GM19438 (cell line): ENCODE measurements at regions not wholly inside any gene's neighbourhood (a gene's known extent, or its start where the extent isn't known, plus 50 kb on each side); places are given as distances from the start of the nearest gene placed in this dataset.

Experiments
- ATAC-seq: cut with Tn5 transposase; IDR thresholded peaks from one replicate; pipeline ENCODE4 v1.9.1; 2021; ENCODE audit warnings: low read depth; ENCODE audit not compliant: unreplicated experiment

DNA sequence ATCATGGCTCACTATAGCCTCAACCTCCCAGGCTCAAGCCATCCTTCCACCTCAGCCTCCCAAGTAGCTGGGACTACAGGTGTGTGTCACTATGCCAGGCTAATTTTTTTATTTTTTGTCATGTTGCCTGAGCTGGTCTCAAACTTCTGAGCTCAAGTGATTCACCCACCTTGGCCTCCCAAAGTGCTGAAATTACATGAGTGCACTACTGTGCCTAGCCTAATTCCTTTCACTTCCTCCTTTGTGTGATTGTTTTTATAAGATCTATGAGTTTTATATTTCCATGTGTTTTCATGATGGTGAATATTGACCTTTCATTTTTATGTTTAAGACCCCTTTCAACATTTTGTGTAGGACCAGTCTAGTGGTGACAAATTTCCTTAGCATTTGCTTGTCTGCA, 55.2 kb upstream of the IL12B start:
- no peak for ATAC-seq

DNA sequence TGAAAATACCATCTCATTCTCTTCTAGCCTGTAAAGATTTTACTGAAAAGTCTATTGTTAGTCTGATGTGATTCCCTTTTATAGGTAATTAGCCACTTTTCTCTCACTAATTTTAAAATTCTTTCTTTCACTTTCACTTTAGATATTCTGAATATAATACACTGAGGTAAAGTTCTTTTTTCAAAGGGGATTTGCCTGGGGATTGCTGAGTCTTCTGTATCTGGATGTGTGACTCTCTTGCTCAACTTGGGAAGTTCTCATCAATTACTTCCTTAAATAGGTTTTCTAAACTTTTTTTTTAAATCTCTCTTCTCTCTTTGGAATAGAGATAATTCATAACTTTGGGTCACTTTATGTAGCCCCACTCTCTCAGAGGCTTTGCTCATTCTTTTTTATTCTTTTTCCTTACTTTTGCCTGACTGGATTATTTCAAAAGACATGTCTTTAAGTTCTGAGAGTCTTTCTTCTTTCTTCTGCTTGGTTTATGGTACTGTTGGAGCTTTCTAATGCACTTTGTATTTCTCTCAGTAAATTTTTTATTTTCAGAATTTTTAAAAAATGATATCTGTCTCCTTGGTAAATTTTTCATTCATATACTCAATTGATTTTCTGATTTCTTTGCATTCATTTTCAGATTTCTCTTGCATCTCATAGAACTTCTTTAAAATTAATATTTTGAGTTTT, 55.9 kb upstream of the IL12B start:
- ATAC-seq: no peak

DNA sequence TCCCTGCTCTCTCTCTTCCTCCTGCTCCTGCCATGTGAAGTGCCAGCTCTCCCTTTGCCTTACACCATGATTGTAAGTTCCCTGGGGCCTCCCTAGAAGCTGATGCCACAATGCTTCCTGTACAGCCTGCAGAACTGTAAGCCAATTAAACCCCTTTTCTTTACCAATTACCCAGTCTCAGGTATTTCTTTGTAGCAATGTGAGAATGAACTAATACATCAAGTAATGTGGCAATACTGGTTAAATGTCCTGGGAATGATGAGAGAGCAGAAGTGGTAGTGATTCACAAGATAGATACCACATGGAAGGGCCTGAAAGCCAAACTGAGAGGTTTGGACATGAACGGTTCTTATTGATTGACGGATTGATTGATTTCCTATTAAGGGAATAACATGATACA, 62.6 kb upstream of the IL12B start:
- no peak for ATAC-seq

DNA sequence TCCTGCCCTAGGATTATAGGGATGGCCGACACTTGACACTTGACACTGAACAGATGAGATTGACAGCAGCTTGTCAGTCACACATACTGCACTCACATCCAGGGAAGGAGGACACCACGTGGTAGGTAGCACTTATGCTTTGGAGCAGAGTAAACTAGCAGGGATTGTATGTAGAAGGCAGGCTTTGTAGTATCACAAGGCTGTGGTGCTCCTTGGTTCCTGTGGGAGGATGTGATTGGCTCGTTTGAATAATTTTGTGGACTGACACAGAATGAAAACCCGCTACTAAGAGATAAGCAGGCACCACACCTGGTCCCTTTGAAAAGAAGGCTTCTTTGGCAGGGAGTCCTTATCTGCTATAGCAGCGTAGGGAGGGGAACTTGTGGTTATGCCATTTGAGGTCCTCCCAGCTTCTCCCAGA, 63.6 kb upstream of the IL12B start:
- no peak for ATAC-seq

DNA sequence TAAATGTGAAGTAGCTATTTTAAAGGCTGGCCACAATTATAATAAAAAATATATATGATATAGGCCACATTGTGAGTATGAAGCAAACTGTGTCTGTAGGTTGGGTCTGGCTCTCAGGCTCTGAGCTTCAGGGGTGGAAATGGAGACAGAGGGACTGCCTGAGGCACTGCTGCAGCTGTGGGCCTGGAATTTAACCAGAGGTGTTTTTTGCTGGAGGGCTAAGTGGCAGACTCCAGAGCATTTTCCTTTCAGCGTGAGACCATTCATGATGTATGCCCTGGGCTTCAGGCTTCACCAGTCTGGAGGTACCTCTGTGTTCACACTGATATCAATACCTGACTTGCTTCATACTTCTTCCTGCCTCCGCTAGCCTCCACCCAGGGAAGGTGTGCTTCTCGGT, 64.9 kb upstream of the IL12B start:
- ATAC-seq: no peak

DNA sequence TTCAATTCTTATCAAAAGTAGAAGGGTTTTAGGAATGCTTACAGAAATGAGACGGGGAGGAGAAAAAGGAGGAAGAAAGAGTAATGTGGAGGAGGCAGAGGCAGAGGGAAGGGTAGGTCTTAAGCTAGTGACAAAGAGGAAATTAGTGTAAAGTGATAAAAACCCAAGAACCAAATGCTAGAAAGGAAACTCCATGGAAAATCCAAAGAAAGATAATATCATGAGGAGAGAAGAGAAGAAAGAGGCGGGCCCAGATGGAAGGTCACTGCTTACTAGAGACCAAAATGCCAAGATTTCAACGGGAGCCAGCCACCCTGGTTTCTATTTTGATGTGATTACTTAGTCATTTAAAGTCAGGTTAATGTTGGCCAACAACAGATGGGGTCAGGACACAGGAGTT, 68.6 kb upstream of the IL12B start:
- no peak for ATAC-seq

DNA sequence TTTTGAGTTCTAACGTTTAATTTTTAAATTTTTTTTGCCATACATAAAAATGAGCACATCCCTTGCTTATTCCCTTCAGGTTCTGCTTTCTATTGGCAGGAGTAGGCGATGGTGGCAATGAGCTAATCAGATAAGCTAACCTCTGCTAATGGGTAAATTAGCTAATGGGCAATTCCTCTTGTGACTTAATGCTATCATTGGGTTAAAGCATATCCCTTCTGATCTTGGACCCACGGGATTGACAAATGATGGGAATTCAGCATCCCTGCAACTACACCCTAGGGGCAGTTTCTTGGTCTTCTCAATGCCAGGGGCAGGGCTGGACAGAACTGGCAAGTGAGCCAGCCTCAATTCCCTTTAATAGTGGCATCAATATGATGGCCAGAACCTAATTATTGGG, 70.2 kb upstream of the IL12B start:
- ATAC-seq: no peak

DNA sequence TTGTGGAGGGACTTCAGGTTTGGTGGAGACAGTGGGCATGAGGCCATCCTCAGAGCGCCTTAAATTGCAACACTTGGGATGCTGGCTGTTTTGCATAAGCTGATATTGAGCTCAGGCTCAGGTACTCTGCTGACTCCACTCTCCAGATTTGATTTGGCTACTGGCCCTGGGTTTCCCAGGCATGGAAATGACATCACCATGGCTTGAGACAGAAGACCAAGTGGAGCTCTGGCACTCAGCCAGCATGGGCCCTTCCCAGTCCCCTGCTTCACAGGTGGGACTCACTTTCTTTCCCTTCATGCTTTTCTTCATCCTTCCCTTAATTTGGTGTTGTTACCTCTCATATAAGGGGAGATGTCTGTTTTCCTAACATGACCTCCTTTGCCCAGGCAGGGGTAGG, 72.0 kb upstream of the IL12B start:
- ATAC-seq: no peak

DNA sequence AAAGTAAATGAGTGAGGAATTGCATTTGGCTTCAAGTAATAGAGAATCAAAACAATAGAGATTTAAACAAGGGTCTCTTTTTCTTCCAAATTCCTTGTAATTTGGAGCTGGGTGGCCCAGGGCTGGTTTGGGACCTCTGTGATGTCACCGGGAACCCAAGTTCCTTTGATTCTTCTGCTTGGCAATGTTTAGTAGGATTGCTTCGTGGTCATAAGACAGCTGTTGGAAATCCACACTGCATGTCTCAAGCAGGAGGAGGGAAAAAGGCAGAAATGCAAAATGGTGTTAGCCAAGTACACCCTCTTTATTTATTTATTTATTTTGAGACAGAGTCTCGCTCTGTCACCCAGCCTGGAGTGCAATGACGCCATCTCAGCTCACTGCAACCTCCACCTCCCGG, 72.6 kb upstream of the IL12B start:
- ATAC-seq: no peak

DNA sequence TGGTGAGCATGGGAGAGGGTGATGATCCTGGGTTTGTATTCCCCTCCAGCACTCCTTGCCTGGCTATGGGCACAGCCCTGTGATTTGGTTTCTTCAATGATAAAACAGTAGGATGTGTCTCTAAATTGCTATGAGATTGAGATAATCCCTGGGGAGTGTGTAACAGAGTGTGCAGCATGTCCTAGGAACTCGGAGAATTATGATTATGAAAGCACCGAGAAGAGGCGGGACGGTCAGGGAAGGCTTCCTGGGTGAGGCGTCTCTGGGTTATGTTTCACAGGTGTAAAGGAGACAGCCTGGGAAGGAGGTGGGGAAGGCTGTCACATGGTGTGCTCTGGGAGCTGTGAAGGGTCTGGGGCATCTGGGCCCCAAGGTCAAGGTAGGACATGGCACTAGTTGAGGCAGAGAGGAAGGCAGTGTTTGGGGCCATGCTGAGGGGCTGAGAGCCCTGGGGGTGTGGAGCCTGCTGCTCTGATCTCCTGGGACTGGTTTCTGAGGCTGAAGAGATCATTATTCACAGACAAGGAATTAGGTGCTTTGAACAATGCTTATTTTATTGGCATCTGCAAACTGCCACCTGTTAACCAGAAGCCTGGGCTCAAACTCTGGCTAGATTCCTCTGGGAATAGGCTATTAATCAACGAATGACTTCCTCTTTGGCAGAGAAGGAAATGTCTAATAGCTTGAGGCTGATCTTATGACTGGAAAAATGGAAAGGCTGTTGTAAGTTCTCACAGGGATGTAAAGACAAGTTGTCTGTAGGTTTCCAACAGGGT, 73.8 kb upstream of the IL12B start:
- no peak for ATAC-seq

DNA sequence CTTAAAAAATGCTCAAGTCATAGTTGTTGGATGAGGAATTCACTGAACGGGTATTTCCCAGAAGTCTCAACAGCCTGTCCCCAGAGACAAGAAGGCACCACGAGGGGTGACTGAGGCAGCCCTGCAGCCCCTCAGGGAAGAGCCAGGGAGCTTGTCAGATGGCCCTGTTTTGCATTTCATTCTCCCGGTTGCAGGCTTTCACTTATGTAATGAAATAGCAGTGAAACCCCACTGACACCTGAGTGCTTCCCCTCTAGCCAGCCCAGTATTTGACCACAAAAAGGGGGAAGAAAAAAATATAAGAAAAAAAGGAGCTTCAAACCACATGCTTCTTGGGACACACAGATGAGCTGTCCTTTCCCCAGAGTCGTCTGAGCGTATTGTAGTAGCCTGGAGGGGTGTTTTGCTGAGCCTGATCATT, 75.3 kb upstream of the IL12B start:
- peak; percentile 67 for ATAC-seq

DNA sequence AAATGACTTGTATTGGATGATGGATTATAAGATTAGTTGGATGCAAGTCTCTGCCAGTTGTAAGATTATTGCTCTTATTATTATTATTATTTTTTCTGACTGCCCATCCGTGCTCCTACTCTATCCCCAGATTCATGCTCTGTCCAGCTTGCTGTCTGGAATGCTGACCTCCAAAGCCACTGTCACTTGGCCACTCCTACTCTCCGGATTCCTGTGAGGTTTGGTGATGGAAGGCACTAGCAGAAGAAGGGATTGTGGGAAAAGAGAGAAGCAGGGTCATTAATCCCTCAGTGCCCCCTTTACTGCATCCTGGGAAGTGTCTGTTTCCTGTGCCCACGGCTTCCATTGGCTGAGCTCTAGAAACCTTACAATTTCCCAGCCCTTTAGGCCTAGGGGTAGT, 76.3 kb upstream of the IL12B start:
- ATAC-seq: no peak

DNA sequence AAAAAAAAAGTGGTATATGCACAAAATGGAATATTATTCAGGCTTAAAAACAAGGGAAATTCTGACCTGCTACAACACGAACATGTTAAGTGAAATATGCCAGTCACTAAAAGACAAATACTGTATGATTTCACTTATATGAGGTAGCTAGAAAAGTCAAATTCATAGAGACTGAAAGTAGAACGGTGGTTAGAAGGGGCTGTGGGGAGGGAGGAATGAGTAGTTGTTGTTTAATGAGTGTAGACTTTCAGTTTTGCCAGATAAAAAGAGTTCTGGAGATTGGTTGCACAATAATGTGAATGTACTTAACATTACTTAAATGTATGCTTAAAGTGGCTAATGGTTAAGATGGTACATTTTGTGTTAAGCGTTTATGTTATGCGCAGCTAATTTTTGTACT, 79.5 kb upstream of the IL12B start:
- peak; percentile 31 for ATAC-seq

DNA sequence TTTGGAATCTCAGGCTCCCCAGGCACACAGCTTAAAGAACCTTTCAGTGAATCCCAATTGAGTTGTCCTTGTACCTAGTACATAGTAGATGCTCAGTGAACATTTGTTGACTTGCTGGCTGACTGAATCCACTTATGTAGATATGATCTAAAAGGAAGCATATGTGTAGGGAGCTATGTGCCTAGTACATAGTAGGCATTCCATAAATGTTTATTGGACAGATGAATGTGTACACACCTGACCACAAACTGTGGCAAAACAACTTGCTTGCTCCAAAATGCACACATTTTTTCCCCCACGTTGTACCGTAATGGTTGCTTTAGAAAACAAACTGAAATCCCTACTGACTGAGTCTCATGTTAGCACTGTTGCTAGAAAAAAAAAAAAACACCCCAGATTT, 80.2 kb upstream of the IL12B start:
- ATAC-seq: no peak

DNA sequence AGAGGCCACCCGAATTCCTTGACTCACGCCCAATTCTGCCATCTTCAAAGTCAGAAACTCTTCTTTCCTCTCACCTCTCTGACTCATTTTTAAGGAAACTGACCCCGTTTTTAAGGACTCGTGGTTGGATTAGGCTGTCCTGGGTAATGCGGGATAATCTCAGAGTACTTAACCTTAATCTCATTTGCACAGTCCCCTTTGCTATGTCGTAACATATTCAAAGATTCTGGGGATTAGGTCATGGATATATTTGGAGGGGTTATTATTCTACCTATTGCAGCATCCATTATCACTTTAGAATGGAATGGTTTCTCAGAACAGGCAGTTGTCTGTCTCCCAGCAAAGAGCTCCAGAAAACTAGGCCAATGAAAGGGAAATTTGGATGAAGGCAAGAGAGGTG, 80.8 kb upstream of the IL12B start:
- no peak for ATAC-seq

DNA sequence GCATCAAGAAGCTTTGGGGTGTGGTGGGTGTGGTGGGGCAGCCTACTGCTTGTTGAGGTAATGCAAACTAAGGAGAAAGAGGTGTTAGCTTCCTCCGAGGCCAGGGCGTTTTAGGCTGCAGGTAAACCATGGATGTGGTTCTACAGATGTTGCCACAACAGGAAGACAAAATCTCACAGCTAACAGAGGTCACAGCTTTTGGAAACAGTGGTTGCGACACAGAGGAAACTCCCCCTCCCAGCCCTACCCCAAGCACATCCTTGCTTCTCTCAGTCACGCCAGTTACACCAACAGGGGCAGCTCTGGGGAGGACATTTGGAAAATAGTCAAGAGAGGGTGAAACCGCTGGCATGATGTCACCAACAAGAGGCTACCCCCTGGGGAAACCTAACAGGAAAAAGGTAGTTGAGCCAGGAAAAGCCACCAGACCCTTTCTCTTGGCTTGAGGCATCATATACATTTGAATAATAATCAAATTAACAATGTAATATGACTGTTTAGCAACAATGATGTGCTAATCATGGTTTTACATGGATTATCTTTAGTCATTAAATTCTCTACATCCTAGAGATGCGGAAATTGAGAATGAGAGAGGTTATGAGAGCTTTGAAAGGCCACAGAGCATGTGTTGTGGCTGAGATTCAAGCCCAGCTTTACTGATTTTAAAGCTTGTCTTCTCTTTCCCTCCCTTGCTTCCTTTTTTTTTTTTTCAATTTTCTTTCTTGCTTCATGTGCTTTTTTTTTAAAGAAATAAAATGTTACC, 82.2 kb upstream of the IL12B start:
- ATAC-seq: peak; percentile 56

DNA sequence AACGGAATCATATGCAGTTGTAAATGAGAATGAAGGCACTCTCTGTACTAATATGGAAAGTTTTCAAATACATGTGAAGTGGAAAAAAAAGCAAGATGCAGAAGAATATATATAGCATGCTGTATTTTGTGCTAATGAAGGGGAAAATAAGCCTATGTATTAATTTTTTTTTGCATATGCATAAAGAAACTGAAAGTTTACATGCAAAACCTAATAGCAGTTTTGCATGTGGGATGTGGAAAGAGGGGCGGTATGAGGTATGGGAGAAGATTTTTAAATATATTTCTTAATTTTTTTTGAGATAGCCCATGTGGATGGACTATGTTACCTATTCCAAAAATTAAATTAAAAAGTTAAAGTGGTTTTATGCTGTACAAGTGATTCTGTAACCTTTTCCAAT, 83.7 kb upstream of the IL12B start:
- ATAC-seq: no peak

DNA sequence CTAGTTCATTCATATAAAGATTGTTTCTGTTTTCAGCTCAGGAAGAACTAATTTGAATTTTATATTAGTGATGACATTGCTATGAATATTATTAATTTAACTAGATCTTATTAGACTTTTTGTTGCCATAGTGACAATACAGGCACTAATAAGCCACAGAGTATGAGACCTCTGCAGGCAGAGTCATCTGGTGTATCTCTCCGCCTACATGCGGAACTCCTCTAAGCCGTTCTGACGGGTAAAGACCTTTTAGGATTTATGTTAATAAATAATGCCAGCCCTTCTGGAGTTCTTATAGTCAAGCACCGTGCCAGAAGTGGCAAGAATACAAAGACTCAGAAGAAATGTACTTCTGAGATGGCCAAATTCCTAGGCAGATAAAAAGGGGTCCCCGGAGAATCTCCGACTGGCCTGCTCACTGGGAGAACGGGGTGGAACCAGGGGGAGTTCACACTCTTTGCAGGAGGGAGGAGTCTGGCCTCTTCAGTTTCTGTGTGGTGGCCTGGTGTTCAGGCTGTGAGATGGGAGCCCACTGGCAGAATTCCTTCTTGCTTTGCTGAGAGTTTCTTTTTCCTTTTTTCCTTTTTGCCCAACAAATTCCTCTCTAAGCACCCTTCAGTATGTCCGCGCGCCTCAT, 85.1 kb upstream of the IL12B start:
- ATAC-seq: no peak

DNA sequence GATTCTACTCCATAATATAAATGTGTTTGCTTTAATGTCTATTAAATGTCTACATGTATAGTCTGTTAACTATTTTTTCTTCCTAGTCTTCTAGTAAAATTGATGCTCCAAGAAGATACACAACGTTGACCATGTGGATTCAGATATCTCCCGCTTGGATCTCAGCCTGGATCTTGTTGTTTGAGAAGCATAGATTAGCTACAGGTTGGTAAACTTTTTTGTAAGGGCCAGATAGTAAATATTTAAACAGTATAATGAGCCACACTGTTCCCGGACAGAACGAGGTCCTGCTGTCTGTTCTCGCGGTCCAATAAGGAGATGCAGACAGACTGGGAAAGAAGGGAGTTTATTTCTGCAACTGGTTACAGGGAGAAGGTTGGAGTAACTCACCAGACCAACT, 86.2 kb upstream of the IL12B start:
- no peak for ATAC-seq

DNA sequence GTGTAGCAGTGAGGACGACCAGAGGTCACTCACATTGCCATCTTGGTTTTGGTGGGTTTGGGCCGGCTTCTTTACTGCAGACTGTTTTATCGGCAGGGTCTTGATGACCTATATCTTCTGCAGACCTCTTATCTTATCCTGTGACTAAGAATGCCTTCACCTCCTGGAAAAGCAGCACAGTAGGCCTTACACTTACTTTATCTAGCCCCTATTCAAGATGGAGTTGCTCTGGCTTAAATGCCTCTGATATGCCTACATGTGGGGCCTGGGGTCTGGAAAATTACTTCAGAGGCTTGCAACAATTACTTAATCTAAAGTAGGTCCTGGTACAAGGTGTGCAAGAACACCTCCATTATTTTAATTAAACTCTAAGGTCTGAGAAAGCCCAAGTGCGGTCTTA, 86.9 kb upstream of the IL12B start:
- no peak for ATAC-seq

DNA sequence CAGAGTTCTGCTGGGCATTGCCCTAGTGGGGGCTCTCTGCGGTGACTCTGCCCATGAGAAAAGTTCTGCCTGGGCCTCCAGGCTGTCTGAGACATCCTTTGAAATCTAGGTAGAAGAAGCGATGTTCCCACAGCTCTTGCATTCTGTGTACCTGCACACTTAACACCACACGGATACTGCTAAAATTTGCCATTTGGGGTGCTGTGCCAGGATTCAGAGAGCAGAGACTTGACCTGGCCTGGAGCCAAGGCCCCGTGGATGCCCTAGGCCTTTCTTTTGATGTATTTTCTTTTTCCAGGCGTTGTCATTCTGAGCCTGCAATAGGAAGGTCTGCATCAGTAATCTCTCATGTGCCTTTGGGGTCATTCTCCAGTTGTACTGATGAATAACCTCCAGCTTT, 89.3 kb upstream of the IL12B start:
- no peak for ATAC-seq
